Astrocyte of the cerebellum (primary cell): ENCODE measurements at regions not wholly inside any gene's neighbourhood (a gene's known extent, or its start where the extent isn't known, plus 50 kb on each side); places are given as distances from the start of the nearest gene placed in this dataset.

ENCODE experiments used
- DNase-seq: peaks from one replicate; pipeline ENCODE4 v3.0.0-alpha.2; 2011; ENCODE audit warnings: low read depth
- H3K4me3 ChIP-seq: 2 replicates; pipeline ENCODE4 v1.5.1; 2011; ENCODE audit warnings: mild to moderate bottlenecking, low read depth, low read length, moderate library complexity
- CTCF ChIP-seq: IDR thresholded peaks from 2 replicates; pipeline ENCODE4 v1.5.1; 2012; ENCODE audit warnings: low read length, low read depth, moderate library complexity, mild to moderate bottlenecking; ENCODE audit errors: missing control alignments
- in situ Hi-C: cut with HindIII; loops from 2 replicates; pipeline ENCODE4 v1.10.0; 2017; ENCODE audit warnings: low sequenced_read_pairs

GRCh38 chr18:28466204-28466603, 289.3 kb upstream of the CDH2 start:
- in situ Hi-C loops = loop anchor here (5.0 kb wide), 1 partner anchor 56 kb away; no protein-coding TSS in a partner anchor
- DNase-seq = no peak
- no peak for TF ChIP-seq CTCF
- no peak overlapping the region for H3K4me3 ChIP-seq

GRCh38 chr18:28459587-28459986, 282.7 kb upstream of the CDH2 start:
- in situ Hi-C loops = no loop called here
- no peak for TF ChIP-seq CTCF
- no peak overlapping the region for H3K4me3 ChIP-seq
- no peak for DNase-seq

GRCh38 chr18:28458751-28459150, 281.8 kb upstream of the CDH2 start:
- DNase-seq = no peak
- in situ Hi-C loops = no loop called here
- TF ChIP-seq CTCF = no peak
- no peak overlapping the region for H3K4me3 ChIP-seq

GRCh38 chr18:28457784-28458183, 280.9 kb upstream of the CDH2 start:
- TF ChIP-seq CTCF = no peak
- DNase-seq = no peak
- H3K4me3 ChIP-seq = no peak overlapping the region
- in situ Hi-C loops = no loop called here

- in situ Hi-C loops = no loop called here
- DNase-seq = peak; percentile 2
- TF ChIP-seq CTCF = no peak
- H3K4me3 ChIP-seq = no peak overlapping the region
Measured at GRCh38 chr18:28455971-28456370, 279.0 kb upstream of the CDH2 start.

- no peak overlapping the region for H3K4me3 ChIP-seq
- no peak for DNase-seq
- TF ChIP-seq CTCF = peak; percentile 35
- in situ Hi-C loops = no loop called here
Measured at GRCh38 chr18:28439870-28440269, 262.9 kb upstream of the CDH2 start.

GRCh38 chr18:28438381-28438780, 261.5 kb upstream of the CDH2 start:
- in situ Hi-C loops = no loop called here
- TF ChIP-seq CTCF = no peak
- no peak for DNase-seq
- no peak overlapping the region for H3K4me3 ChIP-seq
